Neural cell (in vitro differentiated cells): ENCODE measurements at regions not wholly inside any gene's neighbourhood (a gene's known extent, or its start where the extent isn't known, plus 50 kb on each side); places are given as distances from the start of the nearest gene placed in this dataset.

Experiments
- CTCF ChIP-seq: fragments of 450-650 bp; IDR thresholded peaks from 2 replicates; pipeline ENCODE4 v1.5.1; 2014; ENCODE audit warnings: antibody characterized with exemption, mild to moderate bottlenecking, moderate library complexity; ENCODE audit not compliant: poor library complexity, severe bottlenecking
- MXI1 ChIP-seq: fragments of 450-650 bp; conservative IDR thresholded peaks from 2 replicates; pipeline ENCODE4 v1.6.1; 2014; ENCODE audit warnings: antibody characterized with exemption, mild to moderate bottlenecking; ENCODE audit not compliant: poor library complexity, severe bottlenecking

GRCh38 chr10:61837755-61838171, 63.7 kb upstream of the ARID5B start:
- TF ChIP-seq CTCF (no peak), MXI1 (no peak)
